ENCODE measurements at regions not wholly inside any gene's neighbourhood (a gene's known extent, or its start where the extent isn't known, plus 50 kb on each side); places are given as distances from the start of the nearest gene placed in this dataset.

- TF ChIP-seq HDGF (IDR thresholded peaks at IDR 0.05; ENCODE audit: borderline replicate concordance) (no peak), NFRKB (IDR thresholded peaks at IDR 0.05) (no peak), TARDBP (IDR thresholded peaks at IDR 0.05) (no peak), FOXM1 (IDR thresholded peaks at IDR 0.05; ENCODE audit: borderline replicate concordance) (no peak), L3MBTL2 (conservative IDR thresholded peaks at IDR 0.05) (no peak), SUZ12 (IDR thresholded peaks at IDR 0.05) (no peak), FOXK2 (IDR thresholded peaks at IDR 0.05) (no peak)
Measured at GRCh38 chr1:34404804-34405203, 228.1 kb downstream of the C1orf94 start.
